C4-2B (cell line): ENCODE measurements at regions not wholly inside any gene's neighbourhood (a gene's known extent, or its start where the extent isn't known, plus 50 kb on each side); places are given as distances from the start of the nearest gene placed in this dataset.

Experiments used
- CTCF ChIP-seq: fragments of 450-650 bp; conservative IDR thresholded peaks from 2 replicates; pipeline ENCODE4 v1.5.1; 2017; ENCODE audit warnings: mild to moderate bottlenecking
- ZFX ChIP-seq: fragments of 450-650 bp; IDR thresholded peaks from 2 replicates; pipeline ENCODE4 v1.6.1; 2017

GRCh38 chr1:194369622-194370021, 1183.2 kb upstream of the B3GALT2 start:
- TF ChIP-seq CTCF, result no peak
- TF ChIP-seq ZFX, result no peak
